Adrenal gland (tissue), 5 donors: ENCODE measurements at regions not wholly inside any gene's neighbourhood (a gene's known extent, or its start where the extent isn't known, plus 50 kb on each side); places are given as distances from the start of the nearest gene placed in this dataset.

Experiments used
- CTCF ChIP-seq, 6 experiments: fragments of 450-650 bp in 4 of 6; fragments of 200-600 bp in 2 of 6; sonication (generic) in 1 of 6; IDR thresholded peaks; 1 replicate in 5 of 6; 2 replicates in 1 of 6; pipeline versions ENCODE4 v1.5.1 to v1.8.0; 2016 to 2021; ENCODE audit warnings: antibody characterized with exemption in 6 of 6, mild to moderate bottlenecking in 2 of 6, moderate library complexity in 1 of 6
- POLR2A ChIP-seq, 2 donors: fragments of 450-650 bp; IDR thresholded peaks; one replicate each; pipeline ENCODE4 v1.6.1; 2017; ENCODE audit warnings: antibody characterized with exemption in 2 of 2, mild to moderate bottlenecking in 2 of 2, moderate library complexity in 1 of 2
- donor health status: DM: no; HTN: no; CAD: no.

GRCh38 chr1:234938135-234938534 lies 190.5 kb downstream of the TOMM20 start:
- TF ChIP-seq CTCF (IDR thresholded peaks at IDR 0.05) = no peak
- no peak for TF ChIP-seq POLR2A (IDR thresholded peaks at IDR 0.05)
